PC-9 (cell line): ENCODE measurements at regions not wholly inside any gene's neighbourhood (a gene's known extent, or its start where the extent isn't known, plus 50 kb on each side); places are given as distances from the start of the nearest gene placed in this dataset.
"Not testable (repeated sequence)": the region's sequence is repeated elsewhere in the genome, so short reads cannot be mapped to it uniquely, and the experiment has no call there.

Experiments
- EZH2 ChIP-seq: fragments of 200-600 bp; sonication (generic); IDR thresholded peaks from 2 replicates; pipeline ENCODE4 v1.8.0; 2017; ENCODE audit warnings: antibody characterized with exemption, low read depth
- TF ChIP-seq, protein P1 (sequence below): fragments of 200-600 bp; sonication (generic); conservative IDR thresholded peaks from 2 replicates; pipeline ENCODE4 v1.6.1; 2017; ENCODE audit warnings: mixed run types, antibody characterized with exemption, mild to moderate bottlenecking, moderate library complexity

DNA sequence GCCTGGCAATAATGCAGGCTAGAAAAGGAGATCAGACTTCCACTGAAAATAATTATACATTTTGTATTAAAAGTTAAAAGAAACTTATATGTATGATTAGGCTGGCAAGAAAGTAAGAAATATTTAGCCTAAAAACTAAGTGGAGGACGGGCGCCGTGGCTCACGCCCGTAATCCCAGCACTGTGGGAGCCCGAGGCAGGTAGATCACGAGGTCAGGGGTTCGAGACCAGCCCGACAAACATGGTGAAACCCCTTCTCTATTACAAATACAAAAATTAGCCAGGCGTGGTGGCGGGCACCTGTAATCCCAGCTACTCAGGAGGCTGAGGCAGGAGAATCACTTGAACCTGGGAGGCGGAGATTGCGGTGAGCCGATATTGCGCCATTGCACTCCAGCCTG lies 707.0 kb downstream of the C6orf118 start:
- TF ChIP-seq, protein P1, sequence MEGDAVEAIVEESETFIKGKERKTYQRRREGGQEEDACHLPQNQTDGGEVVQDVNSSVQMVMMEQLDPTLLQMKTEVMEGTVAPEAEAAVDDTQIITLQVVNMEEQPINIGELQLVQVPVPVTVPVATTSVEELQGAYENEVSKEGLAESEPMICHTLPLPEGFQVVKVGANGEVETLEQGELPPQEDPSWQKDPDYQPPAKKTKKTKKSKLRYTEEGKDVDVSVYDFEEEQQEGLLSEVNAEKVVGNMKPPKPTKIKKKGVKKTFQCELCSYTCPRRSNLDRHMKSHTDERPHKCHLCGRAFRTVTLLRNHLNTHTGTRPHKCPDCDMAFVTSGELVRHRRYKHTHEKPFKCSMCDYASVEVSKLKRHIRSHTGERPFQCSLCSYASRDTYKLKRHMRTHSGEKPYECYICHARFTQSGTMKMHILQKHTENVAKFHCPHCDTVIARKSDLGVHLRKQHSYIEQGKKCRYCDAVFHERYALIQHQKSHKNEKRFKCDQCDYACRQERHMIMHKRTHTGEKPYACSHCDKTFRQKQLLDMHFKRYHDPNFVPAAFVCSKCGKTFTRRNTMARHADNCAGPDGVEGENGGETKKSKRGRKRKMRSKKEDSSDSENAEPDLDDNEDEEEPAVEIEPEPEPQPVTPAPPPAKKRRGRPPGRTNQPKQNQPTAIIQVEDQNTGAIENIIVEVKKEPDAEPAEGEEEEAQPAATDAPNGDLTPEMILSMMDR = not testable (repeated sequence)
- TF ChIP-seq EZH2 = not testable (repeated sequence)
